ENCODE measurements at regions not wholly inside any gene's neighbourhood (a gene's known extent, or its start where the extent isn't known, plus 50 kb on each side); places are given as distances from the start of the nearest gene placed in this dataset.
A peak's percentile ranks its signal among the peaks of the same experiment; 100 is the strongest.

DNA sequence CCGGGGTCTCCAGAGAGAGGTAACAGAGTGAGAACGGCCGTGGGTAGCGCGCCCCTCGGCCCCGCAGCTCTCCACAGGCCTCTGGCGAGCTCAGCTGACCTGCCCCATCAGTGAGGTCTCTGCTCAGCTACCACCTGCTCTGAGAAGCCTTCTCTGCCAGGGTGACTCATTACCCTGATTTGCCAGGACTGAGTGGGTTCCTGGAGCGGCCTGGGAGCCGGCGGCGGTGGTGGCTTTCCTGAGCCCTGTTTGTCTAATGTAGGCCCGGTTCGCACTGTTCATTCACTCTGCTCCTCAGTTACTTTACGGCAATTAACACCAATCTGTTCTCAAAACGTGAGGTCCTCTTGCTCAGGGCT, 351.0 kb upstream of the B3GAT1 start:
- no peaks in the 10 kb centered on the region for H3K79me2 ChIP-seq (ENCODE audit: low read depth)
- no peak overlapping the region for H2AFZ ChIP-seq (replicated peaks)
- Mint-ChIP-seq H3K27me3 (ENCODE audit: insufficient read depth, low read depth) (peaks cover 2% of the 10 kb centered on the region), H3K9me3 (peaks cover 5% of the 10 kb centered on the region), H3K4me1 (peaks cover 31% of the 10 kb centered on the region), H3K36me3 (no peaks in the 10 kb centered on the region), H3K27ac (no peak overlapping the region), H3K4me3 (no peak overlapping the region)
- H3K4me2 ChIP-seq = no peak overlapping the region
- no peak overlapping the region for H3K27ac ChIP-seq
- no peaks in the 10 kb centered on the region for H3K27me3 ChIP-seq
- no peaks in the 10 kb centered on the region for H3F3A ChIP-seq (ENCODE audit: low read depth)
- H3K4me1 ChIP-seq = no peaks in the 10 kb centered on the region
- TF ChIP-seq, protein P1, sequence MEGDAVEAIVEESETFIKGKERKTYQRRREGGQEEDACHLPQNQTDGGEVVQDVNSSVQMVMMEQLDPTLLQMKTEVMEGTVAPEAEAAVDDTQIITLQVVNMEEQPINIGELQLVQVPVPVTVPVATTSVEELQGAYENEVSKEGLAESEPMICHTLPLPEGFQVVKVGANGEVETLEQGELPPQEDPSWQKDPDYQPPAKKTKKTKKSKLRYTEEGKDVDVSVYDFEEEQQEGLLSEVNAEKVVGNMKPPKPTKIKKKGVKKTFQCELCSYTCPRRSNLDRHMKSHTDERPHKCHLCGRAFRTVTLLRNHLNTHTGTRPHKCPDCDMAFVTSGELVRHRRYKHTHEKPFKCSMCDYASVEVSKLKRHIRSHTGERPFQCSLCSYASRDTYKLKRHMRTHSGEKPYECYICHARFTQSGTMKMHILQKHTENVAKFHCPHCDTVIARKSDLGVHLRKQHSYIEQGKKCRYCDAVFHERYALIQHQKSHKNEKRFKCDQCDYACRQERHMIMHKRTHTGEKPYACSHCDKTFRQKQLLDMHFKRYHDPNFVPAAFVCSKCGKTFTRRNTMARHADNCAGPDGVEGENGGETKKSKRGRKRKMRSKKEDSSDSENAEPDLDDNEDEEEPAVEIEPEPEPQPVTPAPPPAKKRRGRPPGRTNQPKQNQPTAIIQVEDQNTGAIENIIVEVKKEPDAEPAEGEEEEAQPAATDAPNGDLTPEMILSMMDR (IDR thresholded peaks at IDR 0.05) = no peak
- no peak for TF ChIP-seq EZH2 (IDR thresholded peaks at IDR 0.05)
- TF ChIP-seq EZH2phosphoT487 (IDR thresholded peaks at IDR 0.05) = no peak
- no peaks in the 10 kb centered on the region for H4K20me1 ChIP-seq (ENCODE audit: low read depth)
- no peaks in the 10 kb centered on the region for H3K9me3 ChIP-seq (ENCODE audit: low read depth)
- no peak overlapping the region for H3K9ac ChIP-seq
- no peak for DNase-seq (ENCODE audit: low spot score)
- H3K36me3 ChIP-seq = no peaks in the 10 kb centered on the region
- no peak overlapping the region for H3K4me3 ChIP-seq

DNA sequence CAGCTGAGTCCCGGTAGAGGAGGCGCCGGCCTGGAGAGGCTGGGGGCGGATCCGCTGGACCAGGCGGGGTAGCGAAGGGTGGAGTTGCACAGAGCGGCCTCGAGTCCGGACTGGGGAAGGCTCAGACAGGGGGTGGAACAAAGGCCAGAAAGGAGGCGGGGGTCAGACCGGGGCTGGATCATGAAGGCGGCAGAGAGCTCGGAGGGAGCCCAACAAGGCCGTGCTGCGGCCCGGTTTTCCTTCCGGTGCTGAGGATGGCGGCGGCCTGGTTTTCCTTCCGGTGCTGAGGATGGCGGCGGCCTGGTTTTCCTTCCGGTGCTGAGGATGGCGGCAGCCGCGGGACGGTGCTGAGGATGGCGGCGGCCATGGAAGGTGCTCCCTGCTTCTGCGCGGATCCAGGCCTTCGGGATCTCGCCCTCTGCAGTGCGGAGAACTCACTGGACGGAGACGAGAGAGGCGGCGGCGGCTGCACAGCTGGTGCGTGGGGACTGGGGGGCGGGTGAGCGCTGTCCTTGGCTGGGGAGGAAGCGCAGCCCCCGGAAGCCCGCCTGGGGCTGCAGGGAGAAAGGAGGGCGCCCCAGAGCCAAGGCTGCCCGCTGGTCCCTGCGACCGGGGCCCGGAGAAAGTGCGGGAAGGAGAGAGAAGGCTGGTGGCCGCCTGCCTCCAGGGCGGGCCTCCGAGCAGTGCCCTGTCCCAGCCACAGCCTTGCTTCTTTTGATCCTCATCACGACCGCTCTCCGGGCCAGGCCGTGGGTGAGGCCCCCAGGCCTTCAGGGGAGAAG, 350.4 kb upstream of the B3GAT1 start:
- Histone ChIP-seq H3K4me1 (no peaks in the 10 kb centered on the region), H3F3A (ENCODE audit: low read depth) (no peaks in the 10 kb centered on the region), H2AFZ (replicated peaks) (no peak overlapping the region), H3K4me2 (no peak overlapping the region), H4K20me1 (ENCODE audit: low read depth) (no peaks in the 10 kb centered on the region), H3K36me3 (no peaks in the 10 kb centered on the region), H3K9me3 (ENCODE audit: low read depth) (no peaks in the 10 kb centered on the region), H3K9ac (no peak overlapping the region), H3K27ac (no peak overlapping the region), H3K79me2 (ENCODE audit: low read depth) (no peaks in the 10 kb centered on the region), H3K27me3 (no peaks in the 10 kb centered on the region), H3K4me3 (no peak overlapping the region)
- TF ChIP-seq, protein P1 (IDR thresholded peaks at IDR 0.05) = no peak
- TF ChIP-seq EZH2phosphoT487 (IDR thresholded peaks at IDR 0.05) (no peak), EZH2 (IDR thresholded peaks at IDR 0.05) (no peak)
- no peak overlapping the region for H3K4me3 Mint-ChIP-seq
- no peak for DNase-seq (ENCODE audit: low spot score)
- no peak overlapping the region for H3K27ac Mint-ChIP-seq
- H3K36me3 Mint-ChIP-seq = no peaks in the 10 kb centered on the region
- peaks cover 5% of the 10 kb centered on the region for H3K9me3 Mint-ChIP-seq
- H3K4me1 Mint-ChIP-seq = peaks cover 31% of the 10 kb centered on the region
- H3K27me3 Mint-ChIP-seq (ENCODE audit: insufficient read depth, low read depth) = peaks cover 2% of the 10 kb centered on the region

DNA sequence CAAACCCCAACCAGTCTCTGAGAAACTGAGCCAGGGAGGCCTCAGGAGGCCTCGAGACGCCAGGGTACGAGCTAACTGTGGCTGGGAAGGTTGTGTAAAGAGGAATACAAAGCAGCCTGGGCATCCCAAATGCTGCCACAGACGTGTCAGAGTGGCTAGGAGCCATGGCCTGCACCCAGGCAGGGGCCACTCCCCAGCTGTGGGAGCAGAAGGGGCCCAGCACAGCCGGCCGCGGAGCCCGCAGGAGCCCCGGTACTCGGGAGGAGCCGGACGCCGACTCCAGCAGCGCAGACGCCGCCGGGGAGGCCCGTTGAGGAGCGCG, 349.8 kb upstream of the B3GAT1 start:
- peaks cover 2% of the 10 kb centered on the region for H3K27me3 Mint-ChIP-seq (ENCODE audit: insufficient read depth, low read depth)
- Histone ChIP-seq H3K4me2 (no peak overlapping the region), H3K4me1 (no peaks in the 10 kb centered on the region), H3K79me2 (ENCODE audit: low read depth) (no peaks in the 10 kb centered on the region), H3K4me3 (no peak overlapping the region), H3F3A (ENCODE audit: low read depth) (no peaks in the 10 kb centered on the region), H3K9ac (no peak overlapping the region), H4K20me1 (ENCODE audit: low read depth) (no peaks in the 10 kb centered on the region), H3K27me3 (no peaks in the 10 kb centered on the region), H3K9me3 (ENCODE audit: low read depth) (no peaks in the 10 kb centered on the region), H3K36me3 (no peaks in the 10 kb centered on the region), H2AFZ (replicated peaks) (no peak overlapping the region), H3K27ac (no peak overlapping the region)
- TF ChIP-seq, protein P1 (IDR thresholded peaks at IDR 0.05) = no peak
- no peak for TF ChIP-seq EZH2 (IDR thresholded peaks at IDR 0.05)
- TF ChIP-seq EZH2phosphoT487 (IDR thresholded peaks at IDR 0.05) = no peak
- no peak for DNase-seq (ENCODE audit: low spot score)
- no peaks in the 10 kb centered on the region for H3K36me3 Mint-ChIP-seq
- H3K9me3 Mint-ChIP-seq = peaks cover 3% of the 10 kb centered on the region
- peaks cover 32% of the 10 kb centered on the region for H3K4me1 Mint-ChIP-seq
- H3K4me3 Mint-ChIP-seq = no peak overlapping the region
- H3K27ac Mint-ChIP-seq = peak overlapping the region; percentile 65
